Cardiac fibroblast (primary cell): ENCODE measurements at regions not wholly inside any gene's neighbourhood (a gene's known extent, or its start where the extent isn't known, plus 50 kb on each side); places are given as distances from the start of the nearest gene placed in this dataset.

Source experiments
- DNase-seq, 2 donors: peaks; one replicate each; pipeline versions ENCODE4 v3.0.0 to v3.0.0-alpha.2; 2010; ENCODE audit warnings: low read depth in 2 of 2
- H3K4me3 ChIP-seq, 2 donors: replicated peaks in 1 of 2; 1 replicate in 1 of 2; 2 replicates in 1 of 2; pipeline ENCODE4 v1.5.1; 2011; ENCODE audit warnings: low read depth in 2 of 2, low read length in 2 of 2, mild to moderate bottlenecking in 2 of 2, moderate library complexity in 1 of 2
- CTCF ChIP-seq: IDR thresholded peaks from one replicate; pipeline ENCODE4 v1.5.1; 2011; ENCODE audit warnings: low read depth, mild to moderate bottlenecking, low read length, inconsistent platforms

- H3K4me3 ChIP-seq = no peak overlapping the region
- DNase-seq = peak; percentile 84 to 95
- TF ChIP-seq CTCF = peak; percentile 32
Measured at GRCh38 chr12:88325076-88325815, 183.1 kb downstream of the TMTC3 start.

GRCh38 chr12:88325816-88326189 lies 183.7 kb downstream of the TMTC3 start:
- no peak for TF ChIP-seq CTCF
- DNase-seq = peak; percentile 67 to 85
- no peak overlapping the region for H3K4me3 ChIP-seq

DNA sequence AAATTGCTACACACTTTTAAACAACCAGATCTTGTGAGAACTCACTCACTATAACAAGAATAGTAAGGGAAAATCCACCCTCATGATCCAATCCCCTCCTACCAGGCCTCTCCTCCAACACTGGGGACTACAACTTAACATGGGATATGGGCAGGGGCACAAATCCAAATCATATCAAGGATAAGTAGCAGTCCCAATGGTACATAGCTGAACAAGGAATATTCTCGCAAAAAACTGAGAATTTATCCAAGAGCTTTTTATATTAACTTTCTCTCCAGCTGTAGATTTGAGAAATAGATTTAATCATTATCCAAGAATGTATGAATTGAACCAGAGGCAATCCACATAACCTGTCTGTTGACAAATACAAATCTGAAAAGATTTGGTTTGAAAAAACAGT lies 185.2 kb downstream of the TMTC3 start:
- no peak for DNase-seq
- no peak overlapping the region for H3K4me3 ChIP-seq
- TF ChIP-seq CTCF = no peak

DNA sequence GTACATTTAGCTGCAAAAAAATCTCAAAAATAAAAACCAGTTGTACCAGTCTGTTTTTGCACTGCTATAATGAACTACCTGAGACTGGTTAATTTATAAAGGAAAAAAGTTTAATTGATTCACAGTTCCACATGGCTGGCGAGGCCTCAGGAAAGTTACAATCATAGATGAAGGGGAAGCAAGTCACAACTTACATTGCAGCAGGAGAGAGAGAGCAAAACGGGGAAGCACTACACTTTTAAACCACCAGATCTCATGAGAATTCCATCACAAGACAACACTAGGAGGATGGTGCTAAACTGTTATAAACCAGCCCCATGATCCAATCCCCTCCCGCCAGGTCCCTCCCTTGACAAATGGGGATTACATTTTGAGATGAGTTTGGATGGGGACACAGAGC lies 186.0 kb downstream of the TMTC3 start:
- no peak overlapping the region for H3K4me3 ChIP-seq
- DNase-seq = no peak
- TF ChIP-seq CTCF = no peak

- H3K4me3 ChIP-seq = no peak overlapping the region
- TF ChIP-seq CTCF = no peak
- no peak for DNase-seq
Measured at GRCh38 chr12:88329833-88330232, 187.7 kb downstream of the TMTC3 start.

GRCh38 chr12:88334271-88334670 lies 192.2 kb downstream of the TMTC3 start:
- no peak overlapping the region for H3K4me3 ChIP-seq
- TF ChIP-seq CTCF = no peak
- peak; percentile 31 to 94 for DNase-seq

DNA sequence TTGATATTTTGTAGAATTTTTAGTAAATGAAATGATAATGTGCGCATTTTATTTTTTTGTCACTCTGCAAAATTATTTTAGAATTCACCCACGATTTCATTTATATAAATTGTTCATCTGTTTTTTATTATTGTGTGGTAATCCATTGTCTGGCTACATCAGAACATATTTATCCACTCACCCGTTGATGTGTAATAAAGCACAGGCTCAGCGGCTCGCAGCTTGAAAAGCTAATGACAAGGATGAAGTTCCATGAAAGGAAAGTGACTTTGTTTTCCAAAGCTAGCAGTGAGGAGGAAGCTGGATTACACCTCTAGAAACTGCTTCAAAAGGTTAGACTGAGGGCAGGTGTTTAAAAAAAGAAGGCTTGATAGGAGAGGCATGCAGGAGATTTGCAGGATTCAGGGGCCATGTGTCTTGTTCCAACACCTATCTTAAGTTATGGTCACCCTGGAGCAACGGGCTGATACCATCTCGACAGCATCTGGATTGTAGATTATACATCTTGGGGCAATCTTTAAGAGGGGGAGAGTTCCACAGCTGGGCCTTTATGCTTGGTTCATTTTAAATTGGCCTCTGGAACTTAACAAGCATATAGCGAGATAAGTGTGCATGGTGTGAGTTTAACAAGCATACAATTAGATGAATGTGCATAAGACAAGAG lies 194.1 kb downstream of the TMTC3 start:
- no peak overlapping the region for H3K4me3 ChIP-seq
- DNase-seq = no peak
- no peak for TF ChIP-seq CTCF
